Skeletal muscle tissue (tissue), 3 donors: ENCODE measurements at regions not wholly inside any gene's neighbourhood (a gene's known extent, or its start where the extent isn't known, plus 50 kb on each side); places are given as distances from the start of the nearest gene placed in this dataset.
A peak's percentile ranks its signal among the peaks of the same experiment; 100 is the strongest.

Experiments used
- H3K27ac ChIP-seq: one replicate; pipeline ENCODE4 v1.7.0; 2013; ENCODE audit warnings: mild to moderate bottlenecking, low read depth, low read length, inconsistent platforms
- H3K27me3 ChIP-seq, 3 donors: one replicate each; pipeline ENCODE4 v1.7.0; 2013; ENCODE audit warnings: low read length in 3 of 3; ENCODE audit not compliant: control insufficient read depth in 3 of 3, insufficient read depth in 3 of 3
- H3K36me3 ChIP-seq, 3 donors: one replicate each; pipeline ENCODE4 v1.7.0; 2013; ENCODE audit warnings: low read length in 3 of 3; ENCODE audit not compliant: control insufficient read depth in 3 of 3, insufficient read depth in 3 of 3
- H3K4me1 ChIP-seq, 3 donors: one replicate each; pipeline ENCODE4 v1.7.0; 2013; ENCODE audit warnings: low read length in 3 of 3, mild to moderate bottlenecking in 3 of 3; ENCODE audit not compliant: control insufficient read depth in 3 of 3, insufficient read depth in 3 of 3
- H3K4me3 ChIP-seq, 3 donors: one replicate each; pipeline ENCODE4 v1.7.0; 2013; ENCODE audit warnings: low read length in 3 of 3
- H3K9ac ChIP-seq, 3 donors: one replicate each; pipeline ENCODE4 v1.7.0; 2013; ENCODE audit warnings: low read length in 3 of 3, mild to moderate bottlenecking in 3 of 3, moderate library complexity in 2 of 3, low read depth in 1 of 3
- H3K9me3 ChIP-seq, 3 donors: one replicate each; pipeline ENCODE4 v1.7.0; 2013; ENCODE audit warnings: low read length in 3 of 3; ENCODE audit not compliant: control insufficient read depth in 3 of 3
- donor health status: Osteomylitis.

DNA sequence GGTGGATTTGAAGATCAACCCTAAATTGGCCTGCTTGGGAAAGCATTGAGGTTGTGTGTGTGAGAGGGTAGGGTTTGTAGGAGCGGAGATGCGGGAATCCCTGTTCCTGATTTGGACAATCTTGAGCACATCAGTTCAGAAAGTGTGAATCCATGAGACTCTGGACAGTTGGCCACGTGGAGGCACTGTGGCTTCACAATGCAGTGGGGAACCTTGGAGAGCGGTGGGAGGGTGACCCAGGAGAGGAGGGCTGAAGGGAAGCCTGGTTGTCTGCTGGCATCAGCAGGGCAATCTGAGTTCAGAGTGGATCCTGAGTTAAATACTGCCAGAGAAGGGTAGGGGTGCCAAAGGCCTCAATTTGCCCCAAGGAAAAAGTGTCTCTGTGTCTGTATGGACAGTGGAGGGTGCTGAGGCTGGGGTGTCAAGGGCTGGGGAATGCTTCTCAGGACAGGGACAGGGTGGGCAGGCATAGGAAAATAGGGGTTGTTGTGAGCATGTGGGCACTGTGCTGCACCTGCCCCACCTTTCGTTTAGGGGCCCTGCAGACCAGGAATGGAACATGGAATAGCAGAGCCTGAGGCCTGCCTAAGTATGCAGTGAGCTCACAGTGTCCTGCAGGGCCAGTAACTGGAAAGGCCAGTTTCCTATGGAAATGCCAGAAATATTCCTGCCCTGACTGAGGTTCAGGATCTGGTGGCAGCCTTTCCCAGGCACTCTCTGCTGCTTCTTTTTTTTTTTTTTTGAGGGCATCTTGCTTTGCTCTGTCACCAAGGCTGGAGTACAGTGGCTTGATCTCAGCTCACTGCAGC, 162.9 kb upstream of the PRSS58 start:
- no peak overlapping the region for H3K27ac ChIP-seq
- H3K4me3 ChIP-seq, result no peak overlapping the region
- H3K9me3 ChIP-seq, result no peaks in the 10 kb centered on the region
- H3K36me3 ChIP-seq, result no peaks in the 10 kb centered on the region
- H3K4me1 ChIP-seq, result no peaks in the 10 kb centered on the region
- no peaks in the 10 kb centered on the region for H3K27me3 ChIP-seq
- H3K9ac ChIP-seq, result no peak overlapping the region

DNA sequence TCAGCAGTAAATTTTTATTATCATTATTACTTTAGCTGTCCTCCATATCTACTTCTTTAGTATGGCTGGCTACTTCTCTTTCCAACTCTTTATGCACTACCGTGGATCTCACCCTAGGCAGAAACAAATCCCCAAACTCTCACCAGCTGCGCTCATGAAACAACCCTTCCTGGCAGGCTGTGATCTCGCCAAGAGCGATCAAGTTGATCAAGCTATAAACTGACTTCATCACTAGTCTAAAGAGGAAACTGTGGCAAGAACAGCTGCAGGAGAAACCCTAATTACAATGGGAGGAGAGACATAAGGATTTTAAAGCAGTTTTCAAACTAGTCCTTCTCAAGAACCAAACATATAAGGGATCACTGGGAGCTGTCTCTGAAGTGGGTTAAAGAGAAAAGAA, 160.5 kb upstream of the PRSS58 start:
- Histone ChIP-seq H3K27ac (no peak overlapping the region), H3K36me3 (no peaks in the 10 kb centered on the region), H3K27me3 (no peaks in the 10 kb centered on the region)

DNA sequence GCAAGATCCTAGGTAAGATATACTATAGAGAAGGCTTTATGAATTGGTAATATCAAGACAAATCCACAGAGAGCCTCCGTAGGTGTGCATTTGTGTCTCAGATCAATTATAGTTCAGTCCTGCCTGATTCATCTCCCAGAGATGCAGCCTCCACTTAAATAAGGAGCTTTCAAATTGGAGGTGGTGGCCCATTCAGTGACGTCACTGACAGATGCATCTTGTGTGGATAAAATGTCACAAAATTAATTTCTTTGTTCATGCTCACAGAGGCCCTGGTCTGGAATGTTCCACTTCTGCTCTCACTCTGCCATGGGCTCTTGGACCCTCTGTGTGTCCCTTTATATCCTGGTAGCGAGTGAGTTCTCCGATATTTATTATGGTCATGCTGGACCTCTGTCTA, 157.1 kb upstream of the PRSS58 start:
- H3K4me3 ChIP-seq, result no peak overlapping the region
- H3K9me3 ChIP-seq, result no peaks in the 10 kb centered on the region
- H3K27ac ChIP-seq, result no peak overlapping the region
- H3K9ac ChIP-seq, result no peak overlapping the region
- H3K27me3 ChIP-seq, result no peaks in the 10 kb centered on the region
- H3K4me1 ChIP-seq, result no peaks in the 10 kb centered on the region
- H3K36me3 ChIP-seq, result no peaks in the 10 kb centered on the region

More for the DNA sequence above, 160.5 kb upstream of the PRSS58 start:
- no peaks in the 10 kb centered on the region for H3K4me1 ChIP-seq
- H3K9ac ChIP-seq, result no peak overlapping the region
- H3K4me3 ChIP-seq, result no peak overlapping the region
- H3K9me3 ChIP-seq, result no peaks in the 10 kb centered on the region

DNA sequence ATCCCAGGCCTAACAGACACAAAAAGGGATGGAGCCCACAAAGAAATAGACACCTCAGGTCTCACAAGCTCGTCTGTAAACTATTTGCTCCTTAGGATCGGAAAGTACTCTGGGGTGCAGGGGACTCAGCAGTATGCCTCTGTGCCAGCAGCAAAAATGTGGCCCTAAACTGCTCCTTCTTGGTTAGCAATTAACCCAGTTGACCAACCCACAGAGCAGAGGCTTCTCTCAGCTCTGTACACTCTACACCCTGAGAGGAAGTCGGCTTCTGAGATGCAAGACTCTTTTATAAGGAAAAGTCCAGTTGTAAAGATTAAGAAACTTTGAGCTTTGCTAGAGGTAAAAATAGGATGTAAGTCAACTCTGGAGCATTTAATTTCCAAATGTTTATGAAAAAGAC, 156.3 kb upstream of the PRSS58 start:
- no peaks in the 10 kb centered on the region for H3K9me3 ChIP-seq
- no peaks in the 10 kb centered on the region for H3K4me1 ChIP-seq
- no peak overlapping the region for H3K27ac ChIP-seq
- H3K4me3 ChIP-seq, result no peak overlapping the region
- H3K9ac ChIP-seq, result no peak overlapping the region
- H3K27me3 ChIP-seq, result no peaks in the 10 kb centered on the region
- no peaks in the 10 kb centered on the region for H3K36me3 ChIP-seq

DNA sequence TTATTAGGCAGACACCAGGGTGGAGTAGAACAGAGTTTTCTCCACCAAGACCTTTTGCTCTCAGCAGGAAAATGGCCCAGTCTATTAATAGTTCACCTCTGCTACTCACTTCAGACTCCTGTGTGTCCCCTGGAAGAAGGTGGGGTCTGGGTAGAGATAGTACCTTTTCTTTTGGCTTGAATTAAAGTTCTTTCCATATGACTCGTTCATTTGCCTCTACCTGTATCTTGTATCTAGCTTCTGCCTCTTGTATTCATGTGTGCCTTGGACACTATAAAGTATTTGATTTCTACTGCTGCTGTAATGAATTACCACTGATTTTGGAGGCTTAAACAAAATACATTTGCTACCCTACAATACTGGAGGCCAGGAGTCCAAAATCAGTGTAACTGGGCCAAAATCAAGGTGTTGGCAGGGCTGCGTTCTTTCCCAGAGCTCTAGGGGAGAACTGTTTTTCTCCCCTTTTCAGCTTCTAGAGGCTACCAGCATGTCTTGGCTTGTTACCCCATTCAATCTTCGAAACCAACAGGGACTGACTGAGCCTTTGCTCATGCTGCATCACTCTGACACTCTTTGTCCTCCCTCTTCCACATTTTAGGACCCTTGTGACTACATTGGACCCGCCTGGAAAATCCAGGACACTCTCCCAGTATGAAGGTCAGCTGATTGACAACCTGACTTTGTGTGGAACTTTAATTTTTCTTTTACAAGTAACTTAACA, 155.6 kb upstream of the PRSS58 start:
- Histone ChIP-seq H3K27me3 (no peaks in the 10 kb centered on the region), H3K4me3 (no peak overlapping the region), H3K27ac (no peak overlapping the region), H3K36me3 (no peaks in the 10 kb centered on the region), H3K9ac (no peak overlapping the region), H3K4me1 (peaks cover 2 to 5% (median 4%) of the 10 kb centered on the region in 3 donors), H3K9me3 (no peaks in the 10 kb centered on the region)

DNA sequence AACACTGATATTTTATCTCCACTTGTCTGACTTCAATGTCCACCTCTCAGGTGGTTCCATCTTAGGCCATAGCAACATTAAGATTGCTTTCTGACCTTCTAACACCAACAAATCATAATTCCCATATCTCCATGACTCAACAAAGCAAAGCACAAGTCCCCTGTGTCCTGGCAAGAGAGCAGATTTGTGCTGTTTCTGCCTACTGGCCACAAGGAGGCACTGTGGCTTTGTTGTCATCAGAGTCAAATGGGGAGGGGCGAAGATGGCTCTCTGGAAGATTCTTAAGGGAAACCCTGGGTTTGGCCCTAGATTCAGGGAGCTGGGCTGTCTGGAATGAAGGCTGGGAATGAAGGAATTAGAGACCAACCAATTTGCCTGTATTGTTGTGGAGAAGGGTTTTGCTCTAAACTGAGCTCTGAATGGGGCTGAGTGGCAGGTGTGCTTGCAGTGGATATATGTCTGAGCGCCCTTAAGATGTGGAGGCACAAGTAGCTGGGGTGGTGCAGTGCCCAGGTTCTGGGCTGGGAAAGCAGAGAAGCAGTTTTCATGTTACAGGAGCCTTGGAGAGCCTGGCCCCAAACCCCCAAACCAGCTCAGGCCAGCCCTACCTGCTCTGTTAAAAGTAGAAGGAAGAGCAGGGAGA, 154.8 kb upstream of the PRSS58 start:
- no peaks in the 10 kb centered on the region for H3K9me3 ChIP-seq
- H3K9ac ChIP-seq, result no peak overlapping the region
- H3K4me1 ChIP-seq, result peaks cover 3 to 6% (median 5%) of the 10 kb centered on the region in 3 donors
- no peaks in the 10 kb centered on the region for H3K36me3 ChIP-seq
- no peaks in the 10 kb centered on the region for H3K27me3 ChIP-seq
- no peak overlapping the region for H3K27ac ChIP-seq
- H3K4me3 ChIP-seq, result no peak overlapping the region

DNA sequence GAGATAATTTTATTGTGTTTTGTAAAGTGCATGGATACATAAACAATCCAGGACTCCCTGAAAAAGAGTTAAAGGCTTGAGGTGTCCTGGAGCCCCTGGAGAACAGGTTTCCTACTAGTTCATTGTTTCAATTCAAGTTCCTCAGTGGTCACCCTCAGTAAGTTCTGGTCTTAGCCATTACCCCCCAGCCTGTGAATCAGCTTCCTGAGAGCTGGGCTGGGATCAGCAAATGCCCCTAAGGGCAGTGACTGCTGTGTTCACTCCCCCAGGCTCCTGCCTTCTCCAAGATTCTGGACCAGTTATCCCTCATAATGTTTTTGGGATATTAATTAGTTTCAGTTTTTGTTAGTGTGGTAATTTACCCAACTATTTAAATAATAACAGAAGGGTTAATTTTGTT, 151.6 kb upstream of the PRSS58 start:
- H3K36me3 ChIP-seq, result no peaks in the 10 kb centered on the region
- no peaks in the 10 kb centered on the region for H3K27me3 ChIP-seq
- H3K27ac ChIP-seq, result no peak overlapping the region
- H3K9me3 ChIP-seq, result no peaks in the 10 kb centered on the region
- H3K4me3 ChIP-seq, result no peak overlapping the region
- H3K4me1 ChIP-seq, result peaks cover 3 to 9% (median 6%) of the 10 kb centered on the region in 3 donors
- no peak overlapping the region for H3K9ac ChIP-seq

DNA sequence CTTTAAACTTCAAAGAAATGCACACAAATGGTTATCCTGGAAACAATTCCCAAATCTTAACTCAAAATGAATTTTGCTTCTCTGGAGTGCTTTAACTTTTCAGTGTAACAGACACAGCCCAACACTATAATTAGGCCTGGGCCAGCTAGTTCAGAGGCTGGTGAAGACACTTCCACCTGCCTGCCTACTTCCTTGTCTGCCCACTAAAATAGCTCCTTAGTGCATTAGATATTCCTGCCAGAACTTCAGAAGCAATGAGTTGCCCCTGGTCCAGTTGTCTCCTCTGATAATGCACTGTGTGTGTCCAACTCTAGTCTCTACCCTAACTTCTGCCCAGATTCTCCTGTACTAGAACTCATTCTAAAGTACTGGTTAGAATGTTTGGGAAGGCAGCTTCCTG, 150.9 kb upstream of the PRSS58 start:
- peaks cover 3 to 9% (median 6%) of the 10 kb centered on the region in 3 donors for H3K4me1 ChIP-seq
- H3K27me3 ChIP-seq, result no peaks in the 10 kb centered on the region
- H3K9ac ChIP-seq, result no peak overlapping the region
- H3K36me3 ChIP-seq, result no peaks in the 10 kb centered on the region
- H3K4me3 ChIP-seq, result peak overlapping the region in 1 of 3 donors; percentile 61
- H3K9me3 ChIP-seq, result no peaks in the 10 kb centered on the region
- H3K27ac ChIP-seq, result no peak overlapping the region

DNA sequence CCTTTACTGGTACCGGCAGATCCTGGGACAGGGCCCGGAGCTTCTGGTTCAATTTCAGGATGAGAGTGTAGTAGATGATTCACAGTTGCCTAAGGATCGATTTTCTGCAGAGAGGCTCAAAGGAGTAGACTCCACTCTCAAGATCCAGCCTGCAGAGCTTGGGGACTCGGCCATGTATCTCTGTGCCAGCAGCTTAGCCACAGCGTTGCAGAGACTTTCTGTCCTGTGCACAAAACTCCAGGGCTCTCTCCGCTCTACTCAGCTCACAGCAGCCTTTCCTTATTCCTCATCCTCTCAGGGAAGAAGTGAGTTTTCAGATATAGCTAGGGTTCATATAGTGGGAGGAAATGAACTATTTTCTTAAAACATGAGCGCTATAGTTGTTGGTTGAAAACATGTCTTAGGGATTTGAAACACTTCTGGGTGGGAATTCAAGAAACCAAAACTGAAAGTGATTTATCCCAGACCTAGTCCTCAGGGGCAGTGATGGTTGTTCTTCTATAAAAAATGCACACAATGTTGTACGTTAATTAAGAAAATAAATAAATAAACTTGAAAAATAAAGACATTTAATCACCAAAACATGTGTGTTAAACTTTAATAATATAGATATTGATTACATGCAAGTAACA, 150.2 kb upstream of the PRSS58 start:
- H3K4me1 ChIP-seq, result peaks cover 3 to 9% (median 6%) of the 10 kb centered on the region in 3 donors
- H3K9me3 ChIP-seq, result no peaks in the 10 kb centered on the region
- H3K9ac ChIP-seq, result peak overlapping the region in 1 of 3 donors; percentile 45
- H3K27ac ChIP-seq, result no peak overlapping the region
- no peaks in the 10 kb centered on the region for H3K27me3 ChIP-seq
- no peaks in the 10 kb centered on the region for H3K36me3 ChIP-seq
- peak overlapping the region in 2 of 3 donors; percentile 25 to 61 for H3K4me3 ChIP-seq
